ENCODE measurements at regions not wholly inside any gene's neighbourhood (a gene's known extent, or its start where the extent isn't known, plus 50 kb on each side); places are given as distances from the start of the nearest gene placed in this dataset.

DNA sequence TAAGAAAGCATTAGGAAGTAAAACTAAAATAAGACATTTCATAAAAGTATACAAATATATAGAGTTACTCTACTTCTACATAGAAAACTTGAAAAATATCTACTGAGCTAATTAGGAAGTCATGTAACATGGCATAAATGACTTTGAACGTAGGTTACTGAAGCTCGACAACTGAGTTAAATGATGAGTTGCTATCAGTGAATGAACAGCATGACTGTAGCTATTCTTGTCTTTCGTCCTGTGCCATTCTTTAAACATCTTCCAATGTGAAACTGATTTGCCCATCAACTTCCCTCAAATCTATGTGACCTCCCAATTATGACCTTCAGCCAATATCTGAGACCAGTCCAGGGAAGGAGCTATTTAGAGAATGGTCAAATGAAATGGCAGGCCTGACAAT lies 113.5 kb upstream of the NEBL start:
- no peak for DNase-seq (ENCODE audit: extremely low read depth, low read depth)
- TF ChIP-seq, protein P1, sequence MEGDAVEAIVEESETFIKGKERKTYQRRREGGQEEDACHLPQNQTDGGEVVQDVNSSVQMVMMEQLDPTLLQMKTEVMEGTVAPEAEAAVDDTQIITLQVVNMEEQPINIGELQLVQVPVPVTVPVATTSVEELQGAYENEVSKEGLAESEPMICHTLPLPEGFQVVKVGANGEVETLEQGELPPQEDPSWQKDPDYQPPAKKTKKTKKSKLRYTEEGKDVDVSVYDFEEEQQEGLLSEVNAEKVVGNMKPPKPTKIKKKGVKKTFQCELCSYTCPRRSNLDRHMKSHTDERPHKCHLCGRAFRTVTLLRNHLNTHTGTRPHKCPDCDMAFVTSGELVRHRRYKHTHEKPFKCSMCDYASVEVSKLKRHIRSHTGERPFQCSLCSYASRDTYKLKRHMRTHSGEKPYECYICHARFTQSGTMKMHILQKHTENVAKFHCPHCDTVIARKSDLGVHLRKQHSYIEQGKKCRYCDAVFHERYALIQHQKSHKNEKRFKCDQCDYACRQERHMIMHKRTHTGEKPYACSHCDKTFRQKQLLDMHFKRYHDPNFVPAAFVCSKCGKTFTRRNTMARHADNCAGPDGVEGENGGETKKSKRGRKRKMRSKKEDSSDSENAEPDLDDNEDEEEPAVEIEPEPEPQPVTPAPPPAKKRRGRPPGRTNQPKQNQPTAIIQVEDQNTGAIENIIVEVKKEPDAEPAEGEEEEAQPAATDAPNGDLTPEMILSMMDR (IDR thresholded peaks at IDR 0.05; ENCODE audit: low read depth, low read length, missing control alignments), result no peak
- no peak overlapping the region for H3K4me3 ChIP-seq (replicated peaks; ENCODE audit: low read depth, low read length)

DNA sequence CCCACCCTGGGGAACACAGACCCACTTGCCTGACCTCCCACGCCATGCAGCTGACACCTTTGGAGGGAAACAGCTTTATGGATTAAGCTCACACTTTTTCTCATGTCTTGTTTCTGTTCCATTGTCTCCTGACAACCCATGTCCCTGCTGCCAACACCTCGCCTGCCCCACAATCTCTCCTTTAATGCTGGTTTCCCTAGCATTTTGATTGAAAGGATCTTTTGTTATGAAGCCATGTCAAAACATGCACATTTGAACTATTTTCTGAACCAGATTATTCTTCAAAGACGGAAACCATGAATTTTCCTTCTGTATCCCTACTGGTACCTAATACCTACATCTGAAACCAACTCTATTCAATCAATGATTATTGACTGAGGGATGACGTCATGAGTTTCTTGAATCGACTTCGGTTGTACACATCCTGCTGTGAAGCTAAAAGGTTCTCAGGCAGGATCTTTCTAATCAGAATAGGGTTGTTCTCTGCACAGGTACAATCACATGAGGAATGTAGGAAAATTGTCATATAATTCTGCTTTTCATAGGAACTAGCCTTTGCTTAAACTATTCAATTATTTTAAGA lies 106.2 kb upstream of the NEBL start:
- no peak overlapping the region for H3K4me3 ChIP-seq (replicated peaks; ENCODE audit: low read depth, low read length)
- TF ChIP-seq, protein P1 (IDR thresholded peaks at IDR 0.05; ENCODE audit: low read depth, low read length, missing control alignments), result no peak
- no peak for DNase-seq (ENCODE audit: extremely low read depth, low read depth)

DNA sequence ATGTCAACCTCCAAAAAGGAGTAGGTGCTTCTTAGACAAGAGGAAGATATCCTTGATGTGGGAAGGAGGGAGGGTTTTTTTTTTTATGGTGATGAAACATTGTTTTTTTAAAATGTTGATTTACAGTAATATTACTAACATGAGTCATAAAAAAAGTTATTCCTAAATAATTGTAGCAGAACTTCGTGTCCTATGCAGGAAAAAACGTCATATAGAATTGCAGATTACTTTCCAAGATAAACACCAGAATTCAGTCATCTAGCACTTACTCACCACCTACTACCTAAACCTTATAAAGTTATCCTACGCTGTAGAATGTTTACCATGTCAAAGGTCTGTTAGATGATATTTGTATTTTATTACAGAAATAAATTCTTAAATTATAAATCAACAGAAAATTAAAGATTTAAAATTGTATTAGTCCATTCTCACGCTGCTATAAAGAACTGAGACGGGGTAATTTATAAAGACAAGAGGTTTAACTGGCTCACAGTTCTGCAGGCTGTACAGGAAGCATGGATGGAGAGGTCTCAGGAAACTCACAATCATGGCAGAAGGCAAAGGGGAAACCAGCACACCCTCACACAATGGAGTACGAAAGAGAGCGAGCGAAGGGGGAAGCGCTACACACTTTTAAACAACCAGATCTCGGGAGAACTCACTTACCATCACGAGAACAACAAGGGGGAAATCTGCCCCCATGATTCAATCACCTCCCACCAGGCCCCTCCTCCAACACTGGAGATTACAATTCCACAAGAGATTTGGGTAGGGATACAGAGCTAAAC lies 105.2 kb upstream of the NEBL start:
- TF ChIP-seq, protein P1 (IDR thresholded peaks at IDR 0.05; ENCODE audit: low read depth, low read length, missing control alignments), result no peak
- no peak overlapping the region for H3K4me3 ChIP-seq (replicated peaks; ENCODE audit: low read depth, low read length)
- DNase-seq (ENCODE audit: extremely low read depth, low read depth), result no peak

DNA sequence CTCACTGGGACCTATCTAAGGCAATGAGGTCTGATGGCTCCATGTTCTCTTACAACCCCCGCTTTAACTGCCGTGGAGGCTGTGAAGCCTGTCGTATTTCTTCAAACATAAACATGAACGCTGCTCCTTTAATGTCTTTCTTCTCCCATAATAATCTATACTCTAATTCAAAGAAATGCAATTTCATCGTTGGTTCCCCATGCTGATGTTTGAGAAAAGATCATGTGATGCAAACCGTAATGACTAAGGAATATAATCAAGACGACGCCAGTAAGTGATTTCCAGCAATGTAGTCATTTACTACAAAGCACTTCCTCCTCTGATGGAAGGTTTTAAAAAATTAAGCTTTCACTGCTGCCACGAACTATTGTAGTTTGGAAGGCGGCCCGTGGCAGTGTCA lies 102.6 kb upstream of the NEBL start:
- no peak for DNase-seq (ENCODE audit: extremely low read depth, low read depth)
- H3K4me3 ChIP-seq (replicated peaks; ENCODE audit: low read depth, low read length), result no peak overlapping the region
- TF ChIP-seq, protein P1 (IDR thresholded peaks at IDR 0.05; ENCODE audit: low read depth, low read length, missing control alignments), result no peak

DNA sequence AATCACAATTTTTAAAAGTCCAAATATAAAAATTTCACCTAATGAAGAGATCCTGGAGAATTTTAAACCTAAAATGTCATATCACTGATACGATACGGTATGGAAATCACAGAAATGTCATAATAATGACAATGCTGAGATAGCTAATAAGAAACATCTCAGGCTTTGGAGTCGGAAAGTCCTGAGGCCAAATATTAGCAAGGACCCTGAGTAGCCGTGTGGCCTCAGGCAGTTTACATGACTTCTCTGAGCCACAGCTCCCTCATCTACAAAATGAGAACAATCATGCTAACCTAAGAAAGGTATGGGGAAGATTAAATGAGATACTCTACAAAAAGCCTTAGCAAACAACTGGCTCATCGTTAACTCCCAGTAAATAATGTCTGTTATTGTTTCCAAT lies 100.9 kb upstream of the NEBL start:
- TF ChIP-seq, protein P1 (IDR thresholded peaks at IDR 0.05; ENCODE audit: low read depth, low read length, missing control alignments), result no peak
- no peak for DNase-seq (ENCODE audit: extremely low read depth, low read depth)
- no peak overlapping the region for H3K4me3 ChIP-seq (replicated peaks; ENCODE audit: low read depth, low read length)

DNA sequence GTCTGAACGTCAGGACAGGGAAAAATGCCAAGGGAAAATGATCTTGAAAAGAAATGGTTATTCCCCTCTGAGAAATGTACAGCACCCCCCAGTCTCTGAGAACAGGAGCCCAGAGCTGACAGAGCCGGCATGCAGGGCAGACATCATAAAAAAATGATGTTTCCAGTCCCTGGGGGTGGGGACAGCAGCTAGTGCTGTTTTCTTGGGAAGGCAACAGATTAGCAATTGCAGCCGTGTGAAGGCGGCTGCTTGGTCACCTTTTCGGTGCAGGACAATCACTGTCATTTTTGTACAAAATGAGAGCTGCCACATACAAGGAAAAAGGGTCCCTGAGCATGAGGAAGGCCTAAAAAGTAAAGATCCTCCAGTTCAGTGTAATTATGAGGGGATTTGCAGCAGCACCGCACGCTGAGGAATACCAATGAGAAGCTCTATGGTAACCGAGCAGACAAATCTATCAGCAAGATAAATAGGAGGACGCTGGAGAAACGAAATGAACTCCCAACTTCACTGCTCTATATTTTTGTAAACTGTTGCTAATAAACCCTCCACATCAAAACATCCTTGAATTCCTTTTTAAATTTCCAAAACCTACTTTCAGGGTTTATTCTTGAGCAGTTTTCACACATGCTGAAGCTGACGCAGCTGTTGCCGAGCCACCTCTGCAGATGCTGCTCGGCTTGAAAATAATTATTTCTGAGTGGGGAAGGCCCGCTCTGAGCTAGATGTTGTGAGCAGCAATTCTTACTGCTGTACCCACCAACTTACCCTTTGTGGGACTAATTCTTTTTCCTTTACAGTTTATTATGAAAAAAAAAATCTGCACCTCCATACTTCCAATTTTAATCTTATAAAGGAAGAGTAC lies 98.2 kb upstream of the NEBL start:
- TF ChIP-seq, protein P1 (IDR thresholded peaks at IDR 0.05; ENCODE audit: low read depth, low read length, missing control alignments), result no peak
- no peak overlapping the region for H3K4me3 ChIP-seq (replicated peaks; ENCODE audit: low read depth, low read length)
- no peak for DNase-seq (ENCODE audit: extremely low read depth, low read depth)

All from HFF-Myc (cell line).